ENCODE measurements at regions not wholly inside any gene's neighbourhood (a gene's known extent, or its start where the extent isn't known, plus 50 kb on each side); places are given as distances from the start of the nearest gene placed in this dataset.
"Not testable (repeated sequence)": the region's sequence is repeated elsewhere in the genome, so short reads cannot be mapped to it uniquely, and the experiment has no call there.

DNA sequence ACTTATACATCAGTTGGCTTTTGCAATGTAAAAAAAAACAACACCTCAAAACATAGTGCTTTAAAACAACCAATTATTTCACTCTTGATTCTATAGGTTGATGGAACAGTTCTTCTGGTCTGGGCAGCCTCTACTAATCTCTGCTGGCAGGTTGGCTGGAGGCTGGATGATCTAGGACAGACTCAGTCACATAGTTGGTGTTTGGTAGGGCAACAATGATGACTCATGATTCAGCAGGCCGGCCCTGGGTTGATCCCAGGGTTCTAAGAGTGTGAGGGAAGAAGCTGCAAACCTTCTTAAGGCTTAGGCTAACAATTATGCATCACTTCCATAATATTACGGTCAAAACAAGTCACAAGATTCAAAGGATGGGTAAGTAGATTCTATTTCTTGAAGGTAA, 558.2 kb downstream of the ZNF674 start:
- H3K9me3 Mint-ChIP-seq, result peaks cover 2% of the 10 kb centered on the region
- H3K4me1 Mint-ChIP-seq, result no peaks in the 10 kb centered on the region
- peaks cover 7% of the 10 kb centered on the region for H3K27me3 Mint-ChIP-seq
- ATAC-seq (ENCODE audit: low read depth), result no peak
- H3K27ac Mint-ChIP-seq, result no peak overlapping the region
- POLR2A ChIA-PET, result no interaction called here
- no peaks in the 10 kb centered on the region for H3K36me3 Mint-ChIP-seq
- no peak for DNase-seq
- no peak overlapping the region for H3K4me3 Mint-ChIP-seq

DNA sequence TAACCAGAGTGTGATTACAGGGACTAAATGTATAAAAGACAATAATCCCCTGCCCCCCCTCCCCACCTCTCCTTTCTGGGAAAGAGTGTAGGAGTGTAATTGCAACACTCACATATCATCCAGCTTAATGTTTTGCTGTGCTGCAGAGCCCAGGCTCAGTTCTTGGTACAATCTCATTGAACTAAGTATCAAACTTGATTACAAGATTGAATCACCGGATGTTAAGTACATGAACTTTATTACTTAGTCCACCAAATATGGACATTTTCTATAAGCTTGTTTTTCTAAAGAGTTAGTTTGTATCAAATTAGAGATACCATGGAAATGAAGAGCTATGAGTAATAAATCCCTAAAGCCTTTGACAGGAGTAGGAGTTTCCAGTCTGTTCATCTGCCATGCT, 559.1 kb downstream of the ZNF674 start:
- ATAC-seq (ENCODE audit: low read depth), result no peak
- no peak for DNase-seq
- H3K4me1 Mint-ChIP-seq, result no peaks in the 10 kb centered on the region
- H3K36me3 Mint-ChIP-seq, result no peaks in the 10 kb centered on the region
- H3K9me3 Mint-ChIP-seq, result peaks cover 2% of the 10 kb centered on the region
- H3K27me3 Mint-ChIP-seq, result peaks cover 7% of the 10 kb centered on the region
- no peak overlapping the region for H3K4me3 Mint-ChIP-seq
- POLR2A ChIA-PET, result no interaction called here
- no peak overlapping the region for H3K27ac Mint-ChIP-seq

DNA sequence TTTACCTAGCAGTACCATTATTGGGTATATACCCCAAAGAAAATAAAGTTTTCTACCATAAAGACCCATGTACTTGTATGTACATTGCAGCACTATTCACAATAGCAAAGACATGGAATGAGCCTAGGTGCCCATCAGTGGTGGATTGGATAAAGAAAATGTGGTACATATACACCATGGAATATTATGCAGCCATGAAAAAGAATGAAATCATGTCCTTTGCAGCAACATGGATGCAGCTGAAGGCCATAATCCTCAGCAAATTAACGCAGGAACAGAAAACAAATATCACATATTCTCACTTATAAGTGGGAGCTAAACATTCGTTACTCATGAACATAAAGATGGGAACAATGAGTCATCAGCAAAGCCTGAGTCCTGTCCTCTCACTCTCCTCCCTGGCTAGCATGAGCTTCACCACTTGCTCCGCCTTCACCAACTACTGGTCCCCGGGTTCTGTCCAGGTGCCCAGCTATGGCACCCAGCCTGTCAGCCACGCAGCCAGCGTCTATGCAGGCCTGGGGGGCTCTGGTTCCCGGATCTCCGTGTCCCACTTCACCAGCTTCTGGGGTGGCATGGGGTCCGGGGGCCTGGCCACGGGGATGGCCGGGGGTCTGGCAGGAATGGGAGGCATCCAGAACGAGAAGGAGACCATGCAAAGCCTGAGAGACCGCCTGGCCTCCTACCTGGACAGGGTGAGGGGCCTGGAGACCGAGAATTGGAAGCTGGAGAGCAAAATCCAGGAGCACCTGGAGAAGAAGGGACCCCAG, 562.1 kb downstream of the ZNF674 start:
- H3K27me3 Mint-ChIP-seq, POLR2A ChIA-PET, H3K4me3 Mint-ChIP-seq: not testable (repeated sequence)

DNA sequence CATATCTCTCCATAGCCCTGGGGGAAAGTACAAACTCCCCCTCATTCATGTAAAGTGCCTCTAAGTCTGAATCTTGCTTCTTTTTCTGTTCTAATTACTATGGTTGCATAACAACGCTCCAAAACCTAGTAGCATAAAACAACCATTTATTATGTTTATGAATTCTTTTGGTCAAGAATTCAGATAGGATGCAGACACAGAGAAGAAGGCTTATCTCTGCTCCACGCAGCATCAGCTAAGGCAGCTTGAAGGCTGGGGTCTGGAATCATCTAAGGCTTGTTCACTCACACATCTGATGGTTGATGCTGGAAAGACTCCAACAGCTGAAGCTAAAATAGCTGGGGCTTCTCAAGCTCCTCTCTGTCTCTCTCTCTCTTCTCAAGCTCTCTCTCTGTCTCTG, 564.5 kb downstream of the ZNF674 start:
- Mint-ChIP-seq H3K4me1 (no peaks in the 10 kb centered on the region), H3K27ac (no peak overlapping the region), H3K27me3 (peaks cover 3% of the 10 kb centered on the region), H3K9me3 (peaks cover 2% of the 10 kb centered on the region), H3K4me3 (no peak overlapping the region), H3K36me3 (no peaks in the 10 kb centered on the region)
- ATAC-seq (ENCODE audit: low read depth) (no peak), DNase-seq (no peak)
- POLR2A ChIA-PET, result no interaction called here

More for the DNA sequence above, 562.1 kb downstream of the ZNF674 start:
- not testable (repeated sequence) for H3K4me1 Mint-ChIP-seq; ATAC-seq (ENCODE audit: low read depth); H3K27ac Mint-ChIP-seq; DNase-seq; H3K9me3 Mint-ChIP-seq; H3K36me3 Mint-ChIP-seq

DNA sequence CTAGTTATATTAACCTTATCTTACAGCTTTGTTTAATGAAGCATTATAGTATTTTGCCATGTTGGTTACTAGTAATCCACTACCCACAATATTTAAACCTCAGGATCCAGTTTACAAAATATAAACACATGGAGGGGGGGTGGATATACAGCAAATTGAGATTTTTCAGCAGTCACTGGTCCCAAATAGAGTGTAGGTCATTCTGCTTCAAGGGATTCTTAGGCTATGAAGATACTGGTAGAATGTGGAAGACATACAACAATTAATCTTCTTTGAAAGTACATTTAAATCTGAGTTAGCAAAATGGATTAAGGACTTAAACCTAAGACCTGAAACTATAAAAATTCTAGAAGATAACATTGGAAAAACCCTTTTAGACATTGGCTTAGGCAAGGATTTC, 569.6 kb downstream of the ZNF674 start:
- Mint-ChIP-seq H3K27ac (no peak overlapping the region), H3K4me3 (no peak overlapping the region), H3K36me3 (no peaks in the 10 kb centered on the region), H3K27me3 (peaks cover 3% of the 10 kb centered on the region), H3K4me1 (no peaks in the 10 kb centered on the region), H3K9me3 (no peaks in the 10 kb centered on the region)
- POLR2A ChIA-PET, result no interaction called here
- ATAC-seq (ENCODE audit: low read depth) (no peak), DNase-seq (no peak)

DNA sequence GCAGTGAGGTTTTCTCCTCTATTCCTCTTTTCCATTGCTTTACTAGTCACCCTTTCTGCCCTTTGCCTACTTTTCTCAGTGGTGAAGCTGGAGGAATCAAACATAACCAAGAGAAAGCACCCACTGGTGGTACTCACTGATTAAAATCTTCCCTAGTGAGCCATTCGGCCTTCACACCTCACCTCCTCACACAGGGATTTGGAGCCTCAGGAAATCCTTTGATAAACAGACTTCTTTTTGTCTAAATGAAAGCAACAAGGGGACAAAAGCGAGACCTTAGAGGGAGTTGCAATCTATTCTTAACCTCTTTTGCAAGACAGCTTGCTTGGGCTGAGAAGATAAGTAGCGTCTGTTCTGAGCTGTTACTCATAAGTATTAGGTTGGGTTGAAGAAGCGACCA, 572.6 kb downstream of the ZNF674 start:
- POLR2A ChIA-PET, result no interaction called here
- H3K27ac Mint-ChIP-seq, result no peak overlapping the region
- no peaks in the 10 kb centered on the region for H3K4me1 Mint-ChIP-seq
- no peak for DNase-seq
- no peaks in the 10 kb centered on the region for H3K36me3 Mint-ChIP-seq
- no peak overlapping the region for H3K4me3 Mint-ChIP-seq
- ATAC-seq (ENCODE audit: low read depth), result no peak
- H3K27me3 Mint-ChIP-seq, result peaks cover 3% of the 10 kb centered on the region
- H3K9me3 Mint-ChIP-seq, result peaks cover 1% of the 10 kb centered on the region

DNA sequence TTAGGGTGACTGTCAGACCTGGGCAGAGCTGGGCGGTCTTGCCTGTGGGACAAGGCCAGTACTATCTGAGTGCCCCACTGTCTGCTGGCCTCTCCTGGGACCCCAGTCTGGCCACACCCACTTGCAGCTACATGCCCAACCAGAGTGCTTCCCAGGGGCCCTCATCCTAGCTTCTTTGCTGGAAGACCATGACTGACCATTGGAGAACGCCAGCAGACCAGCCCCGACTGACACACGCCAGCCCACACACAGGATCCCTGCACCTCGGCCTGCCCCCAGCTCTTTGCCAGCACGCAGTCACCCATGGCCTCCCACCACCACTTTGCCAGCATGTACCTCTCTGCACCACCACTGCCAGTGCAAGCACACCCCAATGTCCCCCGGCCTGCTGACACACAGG, 585.7 kb downstream of the ZNF674 start:
- POLR2A ChIA-PET, result no interaction called here
- ATAC-seq (ENCODE audit: low read depth), result no peak

DNA sequence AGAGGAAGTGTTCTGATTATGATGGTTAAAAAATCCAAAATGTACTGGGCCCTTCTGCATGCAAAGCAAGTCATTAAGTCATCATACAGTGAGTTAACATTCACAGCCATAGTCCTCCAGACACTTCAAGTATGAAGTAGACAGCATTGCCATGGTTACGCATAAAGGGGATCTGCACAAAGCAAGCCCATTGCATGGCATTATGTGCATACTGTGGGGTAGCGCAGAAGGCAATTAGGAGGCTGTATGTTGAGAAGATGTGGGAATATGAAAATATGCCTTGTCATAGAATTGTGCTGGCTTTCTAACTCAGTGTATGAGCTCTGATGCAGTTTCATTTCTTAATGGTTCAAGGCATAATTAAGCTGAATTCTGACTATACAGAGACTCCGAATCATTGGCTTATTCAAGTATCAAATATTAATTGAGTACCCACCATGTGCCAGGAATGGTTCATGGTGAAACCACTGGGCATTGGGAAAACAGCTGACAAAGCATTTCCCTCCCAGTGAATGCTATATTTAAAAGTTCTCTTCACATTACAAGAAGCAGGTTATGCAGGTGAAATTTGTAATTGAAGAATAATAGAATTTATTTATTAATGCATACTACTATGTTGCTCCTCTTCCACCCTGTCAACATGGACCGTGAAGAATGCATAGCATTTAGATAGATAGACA, 588.9 kb downstream of the ZNF674 start:
- H3K9me3 Mint-ChIP-seq, result no peaks in the 10 kb centered on the region
- DNase-seq (no peak), ATAC-seq (ENCODE audit: low read depth) (no peak)
- H3K27ac Mint-ChIP-seq, result no peak overlapping the region
- no peak overlapping the region for H3K4me3 Mint-ChIP-seq
- no peaks in the 10 kb centered on the region for H3K27me3 Mint-ChIP-seq
- POLR2A ChIA-PET, result no interaction called here
- H3K36me3 Mint-ChIP-seq, result no peaks in the 10 kb centered on the region
- H3K4me1 Mint-ChIP-seq, result no peaks in the 10 kb centered on the region

More for the DNA sequence above, 585.7 kb downstream of the ZNF674 start:
- H3K27me3 Mint-ChIP-seq, result peaks cover 2% of the 10 kb centered on the region
- no peaks in the 10 kb centered on the region for H3K9me3 Mint-ChIP-seq
- no peaks in the 10 kb centered on the region for H3K4me1 Mint-ChIP-seq
- H3K27ac Mint-ChIP-seq, result no peak overlapping the region
- no peak overlapping the region for H3K4me3 Mint-ChIP-seq
- no peak for DNase-seq
- H3K36me3 Mint-ChIP-seq, result no peaks in the 10 kb centered on the region

DNA sequence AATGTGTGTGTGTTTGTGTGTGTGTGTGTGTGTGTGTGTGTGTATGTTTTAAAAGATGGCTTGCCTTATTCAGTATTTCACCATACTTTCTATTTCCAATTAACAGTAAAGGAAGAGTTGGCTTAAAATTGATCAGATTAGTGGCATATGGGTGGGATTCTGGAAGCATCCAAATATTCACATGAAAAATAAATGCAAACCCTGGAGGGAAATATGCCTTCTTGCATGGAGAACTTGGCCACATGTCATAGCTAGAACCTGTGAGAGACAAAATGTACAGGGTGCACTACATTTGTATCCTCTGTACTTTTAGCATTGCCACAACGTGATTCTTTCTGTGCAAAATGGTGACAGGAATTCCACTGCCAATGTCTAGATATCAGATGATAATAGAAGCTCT, 589.6 kb downstream of the ZNF674 start:
- no peaks in the 10 kb centered on the region for H3K9me3 Mint-ChIP-seq
- H3K27ac Mint-ChIP-seq, result no peak overlapping the region
- H3K4me1 Mint-ChIP-seq, result no peaks in the 10 kb centered on the region
- H3K36me3 Mint-ChIP-seq, result no peaks in the 10 kb centered on the region
- ATAC-seq (ENCODE audit: low read depth) (no peak), DNase-seq (no peak)
- no peaks in the 10 kb centered on the region for H3K27me3 Mint-ChIP-seq
- H3K4me3 Mint-ChIP-seq, result no peak overlapping the region
- POLR2A ChIA-PET, result no interaction called here

DNA sequence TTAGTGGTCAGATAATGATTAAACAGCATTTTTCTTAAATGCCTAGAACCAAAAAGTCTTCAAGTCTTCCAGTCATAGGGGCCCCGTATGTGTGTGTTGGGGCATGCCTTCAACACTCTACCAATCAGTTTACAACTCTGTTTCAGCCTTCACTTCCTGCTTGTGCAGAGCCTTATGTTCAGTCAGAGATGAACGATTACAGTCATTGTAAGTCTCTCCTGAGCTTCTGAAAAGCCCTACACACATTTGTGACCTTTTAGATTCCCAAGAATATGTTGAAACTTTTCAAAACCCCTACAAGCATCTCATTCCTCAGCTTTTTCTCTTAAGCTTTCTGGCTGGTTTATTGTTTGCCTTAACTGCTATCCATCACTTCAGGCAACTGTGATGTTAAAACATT, 591.2 kb downstream of the ZNF674 start:
- Mint-ChIP-seq H3K36me3 (no peaks in the 10 kb centered on the region), H3K27me3 (no peaks in the 10 kb centered on the region), H3K9me3 (no peaks in the 10 kb centered on the region), H3K27ac (no peak overlapping the region), H3K4me1 (no peaks in the 10 kb centered on the region), H3K4me3 (no peak overlapping the region)
- ATAC-seq (ENCODE audit: low read depth), result no peak
- no peak for DNase-seq
- POLR2A ChIA-PET, result no interaction called here

DNA sequence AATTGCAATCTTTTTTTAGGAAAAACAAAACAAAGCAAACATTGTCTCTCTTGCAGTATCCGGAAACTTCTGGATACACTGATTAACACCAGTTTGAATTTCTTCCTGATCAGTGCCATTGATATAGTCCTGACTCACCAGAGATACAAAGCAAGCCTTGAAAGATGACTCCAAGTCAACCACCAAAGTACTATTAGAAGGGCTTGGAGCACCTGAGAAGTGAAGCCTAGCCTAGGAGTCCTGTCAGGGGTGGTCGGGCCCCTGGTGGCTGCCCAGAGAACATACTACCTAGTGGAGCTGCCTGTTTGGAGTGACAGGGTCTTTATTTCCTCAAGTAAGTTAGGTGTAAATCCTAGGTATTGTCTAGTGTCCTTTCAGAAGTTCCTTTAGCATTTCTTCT, 593.2 kb downstream of the ZNF674 start:
- DNase-seq, result no peak
- H3K27ac Mint-ChIP-seq, result no peak overlapping the region
- H3K27me3 Mint-ChIP-seq, result no peaks in the 10 kb centered on the region
- POLR2A ChIA-PET, result no interaction called here
- H3K4me3 Mint-ChIP-seq, result no peak overlapping the region
- no peak for ATAC-seq (ENCODE audit: low read depth)
- no peaks in the 10 kb centered on the region for H3K9me3 Mint-ChIP-seq
- no peaks in the 10 kb centered on the region for H3K4me1 Mint-ChIP-seq
- H3K36me3 Mint-ChIP-seq, result no peaks in the 10 kb centered on the region

DNA sequence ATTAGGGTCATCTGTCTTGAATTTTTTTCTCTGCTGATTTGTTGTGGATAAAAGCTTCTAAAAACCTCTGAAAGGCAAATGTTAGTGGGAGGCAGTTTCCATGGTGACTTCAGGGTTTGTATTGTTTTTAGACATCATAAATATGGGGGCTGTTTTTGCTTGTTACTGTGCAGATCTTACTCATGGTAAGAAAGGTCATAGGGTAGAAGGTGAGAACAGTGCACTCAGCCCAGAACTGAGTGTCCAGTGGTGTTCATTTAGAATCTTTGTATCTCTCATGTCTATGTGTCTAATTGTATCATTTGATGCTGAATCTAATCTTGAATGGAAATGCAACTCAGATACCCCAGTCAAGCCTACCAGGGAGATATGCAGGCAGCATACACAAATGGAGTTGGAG, 609.8 kb downstream of the ZNF674 start:
- H3K9me3 Mint-ChIP-seq, result no peaks in the 10 kb centered on the region
- H3K27me3 Mint-ChIP-seq, result no peaks in the 10 kb centered on the region
- H3K27ac Mint-ChIP-seq, result no peak overlapping the region
- DNase-seq, result no peak
- no peaks in the 10 kb centered on the region for H3K36me3 Mint-ChIP-seq
- ATAC-seq (ENCODE audit: low read depth), result no peak
- H3K4me1 Mint-ChIP-seq, result no peaks in the 10 kb centered on the region
- no peak overlapping the region for H3K4me3 Mint-ChIP-seq
- POLR2A ChIA-PET, result no interaction called here

DNA sequence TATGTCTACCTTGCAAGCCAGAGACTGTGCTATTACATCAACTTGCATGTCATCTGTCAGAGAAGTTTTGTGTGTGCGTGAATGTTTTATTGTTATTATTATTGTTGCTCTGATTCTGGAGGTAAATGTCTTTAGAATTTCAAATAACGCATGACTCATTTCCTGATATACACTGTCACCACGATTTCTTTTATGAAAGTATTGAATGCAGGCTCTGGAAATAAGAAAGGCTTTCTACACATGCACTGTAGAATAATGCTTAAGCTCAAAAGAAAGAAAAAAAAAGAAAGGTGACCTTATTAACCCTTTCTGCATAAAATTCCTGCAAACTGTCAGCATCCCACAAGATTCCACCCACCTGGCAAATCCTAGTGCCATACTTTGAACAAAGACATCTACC, 632.9 kb downstream of the ZNF674 start:
- Mint-ChIP-seq H3K4me3 (no peak overlapping the region), H3K27ac (no peak overlapping the region), H3K9me3 (no peaks in the 10 kb centered on the region), H3K36me3 (no peaks in the 10 kb centered on the region), H3K27me3 (no peaks in the 10 kb centered on the region), H3K4me1 (no peaks in the 10 kb centered on the region)
- POLR2A ChIA-PET, result no interaction called here
- no peak for DNase-seq
- ATAC-seq (ENCODE audit: low read depth), result no peak

DNA sequence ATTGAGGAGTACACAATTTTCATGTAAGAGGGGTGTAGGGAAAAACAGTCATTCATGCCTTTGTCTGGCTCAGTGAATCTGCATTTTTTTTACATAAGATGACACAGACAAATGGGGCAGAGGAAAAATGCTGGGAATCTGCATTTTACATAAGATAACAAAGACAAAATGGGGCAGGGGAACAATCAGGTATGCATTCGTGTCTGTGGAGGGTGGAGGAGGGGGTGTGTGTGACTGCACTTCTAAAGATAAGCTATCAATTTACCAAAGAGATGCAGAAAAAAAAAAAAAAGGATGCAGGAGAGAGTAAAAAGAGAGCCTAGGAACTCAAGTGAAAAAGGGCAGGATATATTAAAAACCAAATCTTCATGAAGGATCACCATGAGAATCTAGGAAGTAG, 637.4 kb downstream of the ZNF674 start:
- H3K4me1 Mint-ChIP-seq, result peaks cover 5% of the 10 kb centered on the region
- no peak overlapping the region for H3K4me3 Mint-ChIP-seq
- POLR2A ChIA-PET, result no interaction called here
- no peaks in the 10 kb centered on the region for H3K9me3 Mint-ChIP-seq
- H3K27me3 Mint-ChIP-seq, result no peaks in the 10 kb centered on the region
- H3K27ac Mint-ChIP-seq, result no peak overlapping the region
- DNase-seq, result no peak
- no peaks in the 10 kb centered on the region for H3K36me3 Mint-ChIP-seq
- no peak for ATAC-seq (ENCODE audit: low read depth)
